Left ventricle myocardium superior (tissue), 1 donor: ENCODE measurements at regions not wholly inside any gene's neighbourhood (a gene's known extent, or its start where the extent isn't known, plus 50 kb on each side); places are given as distances from the start of the nearest gene placed in this dataset.

Experiments used
- ATAC-seq: fragments of 200-7000 bp; cut with Tn5 transposase; one replicate; pipeline ENCODE4 v1.9.1; 2020; ENCODE audit warnings: mild to moderate bottlenecking, moderate library complexity
- DNase-seq: peaks from one replicate; pipeline ENCODE4 v3.0.0-alpha.2; 2020
- intact Hi-C: fragments of 100-400 bp; cut with micrococcal nuclease; formaldehyde crosslinking; loops from one replicate; pipeline ENCODE4 v1.11.0; 2022
- donor health status: DM: no; HTN: yes; CAD: no; lungs with severe emphysema.

GRCh38 chr4:53682196-53682595, 90.9 kb upstream of the LNX1 start:
- no peak for DNase-seq
- ATAC-seq = no peak
- intact Hi-C loops = no loop called here

- intact Hi-C loops = no loop called here
- DNase-seq (no peak), ATAC-seq (no peak)
These were observed 89.3 kb upstream of the LNX1 start for GRCh38 chr4:53680598-53680997.

GRCh38 chr4:53680168-53680567, 88.9 kb upstream of the LNX1 start:
- DNase-seq = no peak
- intact Hi-C loops = no loop called here
- no peak for ATAC-seq

GRCh38 chr4:53676402-53676871, 85.2 kb upstream of the LNX1 start:
- intact Hi-C loops = no loop called here
- ATAC-seq (peak; percentile 83), DNase-seq (no peak)

GRCh38 chr4:53674903-53675302, 83.6 kb upstream of the LNX1 start:
- ATAC-seq (no peak), DNase-seq (no peak)
- intact Hi-C loops = no loop called here

DNA sequence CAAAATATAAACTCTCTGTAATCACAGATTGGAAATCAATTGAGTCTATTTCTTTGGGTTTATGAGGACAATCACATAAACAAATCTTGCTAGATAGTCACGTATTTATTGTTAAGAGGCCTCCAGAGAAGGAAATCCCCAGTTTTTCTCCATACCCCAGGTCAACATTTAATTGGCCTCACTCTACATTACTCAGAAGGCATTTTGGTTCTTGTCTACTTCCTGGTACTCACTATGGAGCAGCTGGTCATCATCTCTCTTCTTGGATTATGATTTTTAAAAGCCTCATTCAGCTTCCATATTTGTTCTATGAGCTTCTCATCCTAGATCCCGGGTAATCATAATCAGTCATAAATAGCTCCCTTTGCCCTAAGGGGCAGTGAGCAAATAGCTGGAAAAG, 81.6 kb upstream of the LNX1 start:
- DNase-seq (no peak), ATAC-seq (no peak)
- intact Hi-C loops = no loop called here

- intact Hi-C loops = no loop called here
- ATAC-seq = peak; percentile 73
- no peak for DNase-seq
These were observed 80.5 kb upstream of the LNX1 start for GRCh38 chr4:53671757-53672156.

DNA sequence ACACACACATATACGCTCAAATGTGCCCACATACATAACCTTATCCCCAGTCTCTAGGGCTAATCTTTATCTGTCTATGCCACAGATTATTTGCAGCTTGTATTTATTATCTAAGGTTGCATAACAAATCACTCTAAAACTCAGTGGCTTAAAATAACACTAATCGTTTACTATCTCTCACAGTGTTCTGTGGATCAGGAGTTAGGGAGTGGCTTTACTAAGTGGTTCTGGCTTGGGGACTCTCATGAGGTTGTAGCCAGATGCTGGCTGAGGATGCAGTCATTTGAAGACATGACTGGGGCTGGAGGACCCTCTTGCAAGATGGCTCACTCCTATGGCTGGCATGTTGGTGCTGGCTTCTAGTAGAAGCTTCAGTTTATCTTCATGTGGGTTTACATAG, 68.5 kb upstream of the LNX1 start:
- intact Hi-C loops = no loop called here
- peak; percentile 76 for ATAC-seq
- DNase-seq = no peak

DNA sequence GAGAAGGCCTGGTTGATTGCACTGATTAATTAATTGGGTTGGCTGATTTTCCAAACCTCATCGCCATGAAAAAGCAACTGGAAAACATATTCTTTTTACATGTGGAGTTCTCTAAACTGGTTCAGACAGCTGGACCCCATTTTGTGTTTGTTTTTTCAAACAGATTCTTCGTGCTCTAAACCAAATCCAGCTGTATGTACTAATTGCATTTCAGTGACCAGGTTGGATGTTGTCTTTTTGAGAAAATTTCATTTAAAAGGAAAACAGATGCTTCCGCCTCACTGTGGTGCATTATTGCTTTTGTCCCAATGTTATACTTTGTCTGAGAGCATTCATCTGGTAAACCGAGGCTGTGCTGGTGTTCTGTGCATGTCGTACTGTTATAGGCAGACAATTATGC, 67.8 kb upstream of the LNX1 start:
- intact Hi-C loops = no loop called here
- no peak for DNase-seq
- no peak for ATAC-seq

GRCh38 chr4:53658029-53658428, 66.7 kb upstream of the LNX1 start:
- ATAC-seq (no peak), DNase-seq (no peak)
- intact Hi-C loops = no loop called here

GRCh38 chr4:53656421-53656981, 65.2 kb upstream of the LNX1 start:
- ATAC-seq (peak; percentile 74), DNase-seq (no peak)
- intact Hi-C loops = no loop called here

DNA sequence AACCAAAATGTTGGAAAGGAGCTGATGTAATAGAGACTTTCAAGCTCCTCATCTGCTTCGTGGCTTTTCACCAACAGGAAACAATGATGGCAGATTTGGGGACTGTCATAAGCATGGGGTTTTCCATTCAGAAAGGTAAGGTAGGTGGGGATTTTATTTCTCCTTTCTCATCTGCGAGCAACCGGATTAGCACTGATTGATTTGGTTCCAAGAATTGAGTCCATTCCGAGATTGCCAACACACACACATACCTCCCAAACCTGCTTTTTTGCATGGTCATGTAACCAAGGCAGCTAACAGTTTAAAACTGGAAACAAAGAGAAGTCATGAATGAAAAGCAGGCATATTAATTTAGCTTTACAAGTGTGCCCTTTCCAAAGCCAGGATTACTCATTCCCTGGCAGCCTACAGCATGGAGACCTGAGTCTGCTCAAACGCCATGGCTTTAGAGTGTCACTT, 63.0 kb upstream of the LNX1 start:
- DNase-seq = no peak
- peak; percentile 60 for ATAC-seq
- intact Hi-C loops = no loop called here

DNA sequence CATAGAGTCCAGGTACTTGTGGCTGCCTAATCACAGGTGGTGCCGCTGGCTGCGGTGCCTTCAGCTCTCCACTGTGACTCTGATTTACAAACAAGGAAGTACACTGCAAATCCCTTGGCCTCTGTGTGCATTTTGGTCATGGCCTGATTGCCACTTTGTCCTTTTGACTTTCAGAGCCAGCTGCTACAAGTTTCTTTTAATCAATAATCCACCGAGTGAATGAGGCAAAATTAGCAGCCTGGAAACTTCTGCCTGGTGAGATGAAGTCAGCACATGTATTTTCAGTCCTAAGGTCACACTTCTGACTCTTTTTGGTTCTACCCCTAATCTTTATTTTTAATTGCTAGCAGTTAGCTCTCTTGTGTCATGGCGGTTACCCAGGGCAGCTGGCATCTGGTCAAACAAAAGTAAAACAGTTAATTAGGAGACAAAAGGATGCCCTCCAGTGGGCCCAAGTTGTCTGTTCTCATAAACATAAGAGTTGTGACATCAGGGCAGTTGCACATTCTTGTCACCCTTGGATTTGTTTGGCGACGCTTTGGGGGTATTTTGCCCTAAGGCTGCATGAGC, 62.3 kb upstream of the LNX1 start:
- intact Hi-C loops = no loop called here
- DNase-seq (no peak), ATAC-seq (peak; percentile 12)

- intact Hi-C loops = no loop called here
- ATAC-seq = peak; percentile 62
These were observed 60.0 kb upstream of the LNX1 start for GRCh38 chr4:53651156-53651735.

DNA sequence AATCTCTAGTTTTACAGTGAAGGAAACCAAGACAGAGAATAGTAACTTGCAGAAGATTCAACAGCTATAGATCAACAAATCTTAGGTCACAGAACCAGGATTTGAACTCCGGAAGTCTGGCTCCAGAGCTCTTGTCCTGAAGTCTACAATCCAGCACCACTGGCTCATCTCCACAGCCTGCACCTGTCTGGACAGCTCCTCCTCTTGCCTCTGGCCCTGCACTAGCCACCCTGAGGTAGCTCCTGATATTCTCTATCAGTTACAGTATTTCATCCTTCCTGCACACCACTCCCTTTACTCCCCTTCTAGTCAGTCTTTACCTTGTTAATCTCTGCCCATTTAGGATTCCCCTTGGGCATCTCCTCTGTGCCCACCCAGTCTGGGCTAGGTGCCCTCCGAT, 58.1 kb upstream of the LNX1 start:
- ATAC-seq (no peak), DNase-seq (no peak)
- intact Hi-C loops = no loop called here

More at GRCh38 chr4:53651156-53651735, 60.0 kb upstream of the LNX1 start:
- DNase-seq = peak; percentile 49

- intact Hi-C loops = no loop called here
- ATAC-seq (no peak), DNase-seq (no peak)
These were observed 56.3 kb upstream of the LNX1 start for GRCh38 chr4:53647547-53647946.

GRCh38 chr4:53646795-53647194, 55.5 kb upstream of the LNX1 start:
- ATAC-seq (peak; percentile 37), DNase-seq (no peak)
- intact Hi-C loops = no loop called here

DNA sequence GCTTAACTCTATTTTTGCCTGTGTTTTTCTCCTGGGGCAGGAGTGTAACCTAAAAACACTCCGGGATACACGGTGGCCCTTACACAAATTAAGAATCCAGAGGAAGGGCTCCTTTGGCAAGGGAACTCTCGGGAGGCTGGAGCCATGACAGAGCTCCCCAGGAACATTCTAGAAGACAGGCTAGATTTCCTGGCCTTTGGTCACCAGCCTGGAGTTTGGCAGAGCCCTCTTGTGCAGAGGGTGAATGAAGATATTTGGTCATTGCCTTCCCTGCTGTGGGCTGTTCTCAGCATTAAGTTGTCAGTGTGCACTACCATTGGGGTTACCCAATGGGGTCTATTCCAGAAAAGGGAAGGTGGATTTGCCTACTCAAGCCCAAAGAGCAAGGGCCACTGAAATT, 53.8 kb upstream of the LNX1 start:
- intact Hi-C loops = no loop called here
- ATAC-seq = no peak

GRCh38 chr4:53644607-53645006, 53.3 kb upstream of the LNX1 start:
- ATAC-seq = peak; percentile 64
- intact Hi-C loops = no loop called here
- DNase-seq = no peak

More for the DNA sequence above, 53.8 kb upstream of the LNX1 start:
- no peak for DNase-seq
